Activated CD4-positive, CD25-positive, alpha-beta regulatory T cell treated with anti-CD3 and anti-CD28 coated beads, Interleukin-2, amount 50 U/mL, for 24 hours (primary cell): ENCODE measurements at regions not wholly inside any gene's neighbourhood (a gene's known extent, or its start where the extent isn't known, plus 50 kb on each side); places are given as distances from the start of the nearest gene placed in this dataset.

Source experiments
- ATAC-seq, 2 donors: fragments of 150-1000 bp; cut with Tn5 transposase; one replicate each; pipeline ENCODE4 v1.10.0; 2021; ENCODE audit warnings: mild to moderate bottlenecking in 1 of 2, moderate library complexity in 1 of 2

- ATAC-seq, result no peak
Measured at GRCh38 chr10:118106426-118106825, 59.7 kb upstream of the RAB11FIP2 start.

DNA sequence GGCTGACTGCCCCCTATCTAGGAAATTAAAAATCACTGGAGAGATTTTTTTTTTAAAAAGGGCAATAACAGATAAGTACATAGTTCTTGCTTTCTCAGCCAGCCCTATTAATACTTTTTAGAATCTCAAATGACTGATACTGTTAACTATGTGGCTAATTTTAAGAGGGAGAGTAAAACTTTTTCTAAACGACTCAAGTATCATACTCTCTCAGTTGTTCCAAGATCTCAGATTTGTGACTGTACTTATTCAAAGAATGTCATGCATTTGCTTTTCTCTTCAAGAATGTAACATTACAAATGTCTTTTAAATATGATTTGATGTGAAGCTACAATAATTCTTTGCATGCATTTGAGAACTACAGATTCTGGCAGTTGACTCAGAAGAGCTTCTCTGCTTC is 55.4 kb upstream of the RAB11FIP2 start:
- ATAC-seq, result no peak

- ATAC-seq, result no peak
Measured at GRCh38 chr10:118101501-118101900, 54.8 kb upstream of the RAB11FIP2 start.
